Osteocyte (in vitro differentiated cells): ENCODE measurements at regions not wholly inside any gene's neighbourhood (a gene's known extent, or its start where the extent isn't known, plus 50 kb on each side); places are given as distances from the start of the nearest gene placed in this dataset.

Experiments used
- DNase-seq: peaks from one replicate; pipeline ENCODE4 v3.0.0; 2021; ENCODE audit warnings: mixed read lengths; ENCODE audit not compliant: unreplicated experiment; ENCODE audit errors: extremely low spot score
- H3K27ac Mint-ChIP-seq: one replicate; pipeline ENCODE4 v1.8.0; 2021; ENCODE audit warnings: mild to moderate bottlenecking, mixed read lengths; ENCODE audit not compliant: unreplicated experiment
- H3K27me3 Mint-ChIP-seq: one replicate; pipeline ENCODE4 v1.8.0; 2021; ENCODE audit warnings: mixed read lengths; ENCODE audit not compliant: unreplicated experiment
- H3K36me3 Mint-ChIP-seq: one replicate; pipeline ENCODE4 v1.8.0; 2021; ENCODE audit warnings: mixed read lengths; ENCODE audit not compliant: unreplicated experiment
- H3K4me1 Mint-ChIP-seq: one replicate; pipeline ENCODE4 v1.8.0; 2021; ENCODE audit warnings: mixed read lengths; ENCODE audit not compliant: unreplicated experiment
- H3K4me3 Mint-ChIP-seq: one replicate; pipeline ENCODE4 v1.8.0; 2021; ENCODE audit warnings: mild to moderate bottlenecking, moderate library complexity, mixed read lengths; ENCODE audit not compliant: unreplicated experiment
- H3K9me3 Mint-ChIP-seq: one replicate; pipeline ENCODE4 v1.8.0; 2021; ENCODE audit warnings: mixed read lengths; ENCODE audit not compliant: unreplicated experiment
- TF ChIP-seq, protein P1 (sequence below): fragments of 200-600 bp; sonication (generic); IDR thresholded peaks from 2 replicates; pipeline ENCODE4 v1.5.0; 2021; ENCODE audit warnings: antibody characterized with exemption, mild to moderate bottlenecking, moderate library complexity

DNA sequence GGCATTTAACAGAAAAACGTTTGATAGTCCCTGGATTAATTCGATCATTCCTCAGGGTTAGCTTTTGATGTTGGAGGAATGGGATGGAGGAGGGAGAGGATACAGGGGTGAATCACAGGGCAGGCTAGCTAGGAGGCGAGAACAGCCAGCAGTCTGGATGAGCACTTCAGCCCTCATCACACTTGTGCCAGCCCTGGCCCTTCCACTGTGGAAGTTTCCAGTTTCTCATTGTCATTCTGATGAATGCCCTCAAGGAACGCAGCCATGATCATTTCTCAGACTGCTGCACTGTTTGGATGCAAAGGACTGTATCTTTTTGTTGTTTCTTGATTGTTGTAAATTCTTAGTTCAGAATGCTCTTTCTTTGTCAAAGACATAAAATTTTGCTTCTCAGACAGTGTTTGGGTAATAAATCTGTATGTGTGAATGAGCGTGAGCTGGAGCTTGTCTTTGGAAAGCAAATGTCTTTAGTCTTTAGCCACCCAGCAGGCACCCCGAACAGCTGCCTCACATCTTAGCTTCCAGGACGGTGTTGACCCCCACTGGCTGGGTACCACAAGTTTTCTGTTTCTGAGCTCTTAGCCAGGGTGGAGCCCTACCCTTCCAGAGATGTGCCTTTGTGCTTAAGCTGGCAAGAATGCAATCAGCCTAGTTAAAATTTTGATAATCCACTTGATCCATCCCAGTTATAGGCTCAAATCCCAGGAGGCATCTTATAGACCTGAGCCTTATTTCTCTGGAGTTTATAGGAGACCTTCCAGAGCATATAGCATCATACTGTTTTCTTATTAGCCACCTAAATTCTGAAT lies 121.1 kb downstream of the PDCD6IP start:
- Mint-ChIP-seq H3K9me3 (peaks cover 8% of the 10 kb centered on the region), H3K4me3 (no peak overlapping the region), H3K4me1 (peaks cover 36% of the 10 kb centered on the region), H3K27ac (no peak overlapping the region), H3K27me3 (no peaks in the 10 kb centered on the region), H3K36me3 (no peaks in the 10 kb centered on the region)
- TF ChIP-seq, protein P1, sequence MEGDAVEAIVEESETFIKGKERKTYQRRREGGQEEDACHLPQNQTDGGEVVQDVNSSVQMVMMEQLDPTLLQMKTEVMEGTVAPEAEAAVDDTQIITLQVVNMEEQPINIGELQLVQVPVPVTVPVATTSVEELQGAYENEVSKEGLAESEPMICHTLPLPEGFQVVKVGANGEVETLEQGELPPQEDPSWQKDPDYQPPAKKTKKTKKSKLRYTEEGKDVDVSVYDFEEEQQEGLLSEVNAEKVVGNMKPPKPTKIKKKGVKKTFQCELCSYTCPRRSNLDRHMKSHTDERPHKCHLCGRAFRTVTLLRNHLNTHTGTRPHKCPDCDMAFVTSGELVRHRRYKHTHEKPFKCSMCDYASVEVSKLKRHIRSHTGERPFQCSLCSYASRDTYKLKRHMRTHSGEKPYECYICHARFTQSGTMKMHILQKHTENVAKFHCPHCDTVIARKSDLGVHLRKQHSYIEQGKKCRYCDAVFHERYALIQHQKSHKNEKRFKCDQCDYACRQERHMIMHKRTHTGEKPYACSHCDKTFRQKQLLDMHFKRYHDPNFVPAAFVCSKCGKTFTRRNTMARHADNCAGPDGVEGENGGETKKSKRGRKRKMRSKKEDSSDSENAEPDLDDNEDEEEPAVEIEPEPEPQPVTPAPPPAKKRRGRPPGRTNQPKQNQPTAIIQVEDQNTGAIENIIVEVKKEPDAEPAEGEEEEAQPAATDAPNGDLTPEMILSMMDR: no peak
- DNase-seq: no peak

DNA sequence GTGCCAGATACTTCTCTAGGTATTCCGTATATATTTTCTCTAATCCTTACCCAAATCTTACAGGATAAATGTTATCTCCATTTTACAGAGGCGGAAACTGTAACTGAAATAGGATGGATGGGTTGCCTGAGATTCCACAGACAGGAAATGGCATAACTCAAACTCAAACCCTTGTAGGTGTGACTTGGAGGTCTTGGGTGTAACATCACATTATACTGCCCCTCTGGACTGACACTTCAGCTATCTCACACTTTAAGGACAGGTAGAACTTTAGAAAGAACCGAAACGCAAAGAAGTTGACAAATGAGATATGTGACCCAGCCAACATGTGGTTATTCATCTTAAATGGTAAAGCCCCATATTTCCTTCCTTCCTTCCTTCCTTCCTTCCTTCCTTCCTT lies 122.1 kb downstream of the PDCD6IP start:
- Mint-ChIP-seq H3K27me3 (peaks cover 4% of the 10 kb centered on the region), H3K36me3 (no peaks in the 10 kb centered on the region), H3K9me3 (peaks cover 8% of the 10 kb centered on the region), H3K27ac (no peak overlapping the region), H3K4me1 (peaks cover 29% of the 10 kb centered on the region), H3K4me3 (no peak overlapping the region)
- DNase-seq: no peak
- TF ChIP-seq, protein P1: no peak

DNA sequence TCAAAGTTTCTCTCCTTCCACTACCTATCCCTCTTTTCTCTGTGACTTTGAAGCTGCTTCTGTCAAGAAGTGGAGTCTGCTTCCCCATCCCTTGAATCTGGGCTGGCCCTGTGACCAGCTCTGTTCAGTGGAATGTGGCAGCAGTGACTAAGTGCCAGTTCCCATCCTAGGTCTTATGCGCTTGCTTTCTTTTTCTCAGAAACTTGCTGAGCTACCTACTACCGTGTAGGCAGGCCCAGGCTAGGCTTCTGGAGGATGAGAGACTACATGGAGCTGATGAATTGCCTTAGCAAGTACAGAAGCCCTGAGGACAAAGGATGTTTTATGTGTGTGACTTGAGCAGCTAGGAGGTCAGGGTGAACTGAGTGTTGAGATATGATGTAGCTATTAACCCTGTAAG lies 123.2 kb downstream of the PDCD6IP start:
- Mint-ChIP-seq H3K4me3 (no peak overlapping the region), H3K27me3 (peaks cover 14% of the 10 kb centered on the region), H3K36me3 (no peaks in the 10 kb centered on the region), H3K4me1 (peaks cover 18% of the 10 kb centered on the region), H3K27ac (no peak overlapping the region), H3K9me3 (peaks cover 8% of the 10 kb centered on the region)
- TF ChIP-seq, protein P1: no peak
- no peak for DNase-seq

DNA sequence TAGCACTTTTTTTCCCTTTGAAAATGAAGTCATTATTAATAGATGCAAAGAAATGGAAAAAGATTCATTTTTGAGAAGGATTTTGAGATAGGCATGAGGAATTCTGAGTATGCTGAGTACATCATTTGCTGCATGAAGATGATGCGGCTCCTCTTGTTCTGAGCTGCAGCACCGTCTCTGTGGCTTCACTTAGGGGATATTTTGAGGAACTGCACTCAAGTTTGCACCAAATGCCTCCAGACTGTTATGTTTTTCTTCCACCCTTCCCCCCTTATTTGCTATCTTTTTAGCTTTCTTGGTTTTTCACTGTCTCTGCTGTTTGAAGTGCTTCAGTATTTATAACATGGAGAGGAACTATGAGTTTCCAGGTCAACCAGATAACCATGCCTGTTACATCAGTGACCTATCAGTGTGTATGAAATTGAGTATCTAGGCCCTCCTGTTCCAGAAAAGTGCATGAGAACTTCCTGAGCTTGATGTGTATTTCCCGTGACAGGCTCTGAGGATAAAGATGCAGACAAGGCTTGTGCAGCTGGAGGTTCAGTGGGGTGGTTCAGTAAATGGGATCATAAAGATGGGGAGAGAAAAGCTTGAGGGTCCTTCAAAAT lies 128.7 kb downstream of the PDCD6IP start:
- no peak for DNase-seq
- no peaks in the 10 kb centered on the region for H3K36me3 Mint-ChIP-seq
- H3K27me3 Mint-ChIP-seq: peaks cover 31% of the 10 kb centered on the region
- H3K4me3 Mint-ChIP-seq: no peak overlapping the region
- no peak overlapping the region for H3K27ac Mint-ChIP-seq
- H3K9me3 Mint-ChIP-seq: peaks cover 8% of the 10 kb centered on the region
- TF ChIP-seq, protein P1: no peak
- H3K4me1 Mint-ChIP-seq: no peaks in the 10 kb centered on the region

DNA sequence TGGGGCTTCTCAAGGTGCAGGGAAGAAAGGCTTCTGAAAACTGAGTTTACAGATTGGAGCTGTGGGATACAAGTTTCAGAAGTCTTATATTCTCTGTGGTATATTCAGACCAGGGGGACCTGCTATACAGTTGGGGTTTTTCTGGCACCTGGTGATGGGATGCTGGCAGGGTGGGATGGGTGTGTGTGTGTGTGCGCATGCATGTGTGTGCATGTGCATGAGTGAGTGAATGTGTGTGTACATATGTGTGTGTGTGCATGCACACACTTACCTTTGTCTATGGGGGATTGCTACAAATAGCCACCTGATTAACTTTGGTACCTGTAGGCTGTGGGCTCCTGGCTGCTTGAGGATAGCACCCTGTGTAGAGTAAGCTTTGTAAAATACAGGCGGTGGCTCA lies 131.4 kb downstream of the PDCD6IP start:
- H3K36me3 Mint-ChIP-seq: no peaks in the 10 kb centered on the region
- no peak for DNase-seq
- no peak overlapping the region for H3K4me3 Mint-ChIP-seq
- TF ChIP-seq, protein P1: no peak
- H3K27me3 Mint-ChIP-seq: peaks cover 31% of the 10 kb centered on the region
- H3K4me1 Mint-ChIP-seq: no peaks in the 10 kb centered on the region
- no peaks in the 10 kb centered on the region for H3K9me3 Mint-ChIP-seq
- no peak overlapping the region for H3K27ac Mint-ChIP-seq
